K562 (cell line): ENCODE measurements at regions not wholly inside any gene's neighbourhood (a gene's known extent, or its start where the extent isn't known, plus 50 kb on each side); places are given as distances from the start of the nearest gene placed in this dataset.

Experiments
- ATAC-seq: fragments of 200-7000 bp; cut with Tn5 transposase; 3 replicates; pipeline ENCODE4 v1.9.1; 2020; ENCODE audit warnings: moderate library complexity
- BruUV-seq: library from RNA; stranded (reverse); fragments of 400-500 nt; replicated peaks from 2 replicates; lab custom pipeline; 2021; lab: Mats Ljungman, UMichigan
- CTCF ChIA-PET: fragments of 300-600 bp; formaldehyde crosslinking; extraction: SDS; loops from one replicate; lab custom pipeline; 2021; ENCODE audit warnings: low intra/inter-chr PET ratio; lab: Yijun Ruan, JAX
- POLR2A ChIA-PET: fragments of 300-600, 350-650 bp; sonication (Branson Sonifier 250); formaldehyde crosslinking; extraction: SDS; loops from one replicate; lab custom pipeline; 2021; ENCODE audit warnings: antibody characterized with exemption, inconsistent platforms; lab: Yijun Ruan, JAX
- DNase-seq, 4 experiments: peaks; one replicate each; pipeline versions ENCODE4 v3.0.0 to v3.0.0-alpha.2; 2011 to 2018; ENCODE audit warnings: low spot score in 3 of 4, mixed read lengths in 3 of 4; ENCODE audit errors: extremely low read depth in 1 of 4
- FAIRE-seq: peaks from 2 replicates; lab custom pipeline; 2011; peaks lifted over from hg19 to GRCh38; lab: Jason Lieb, UNC
- H2AFZ ChIP-seq: 2 replicates; pipeline ENCODE4 v1.6.0; 2011; ENCODE audit warnings: low read depth, low read length, control low read depth, inconsistent platforms
- H3K27ac ChIP-seq: fragments of 200-600 bp; 3 replicates; pipeline ENCODE4 v1.8.0; 2011; ENCODE audit warnings: low read depth, mild to moderate bottlenecking, control low read depth, inconsistent platforms, low read length, moderate library complexity, mixed read lengths; ENCODE audit errors: extremely low read depth
- H3K27me3 ChIP-seq, 2 experiments: fragments of 300-600 bp in 1 of 2; 2 replicates in 1 of 2; 3 replicates in 1 of 2; pipeline versions ENCODE4 v1.6.0 to v1.8.0; 2011; ENCODE audit warnings: inconsistent platforms in 2 of 2, low read length in 2 of 2, mild to moderate bottlenecking in 1 of 2, mixed read lengths in 1 of 2, moderate library complexity in 1 of 2; ENCODE audit not compliant: control insufficient read depth in 2 of 2, insufficient read depth in 2 of 2
- H3K36me3 ChIP-seq: fragments of 300-600 bp; 3 replicates; pipeline ENCODE4 v1.8.0; 2011; ENCODE audit warnings: mild to moderate bottlenecking, low read length, inconsistent platforms; ENCODE audit not compliant: control insufficient read depth, insufficient read depth
- H3K4me1 ChIP-seq, 2 experiments: fragments of 200-600 bp in 1 of 2; replicated peaks in 1 of 2; 2 replicates in 1 of 2; 3 replicates in 1 of 2; pipeline versions ENCODE4 v1.5.1 to v1.8.0; 2011; ENCODE audit warnings: inconsistent platforms in 2 of 2, low read length in 2 of 2, mild to moderate bottlenecking in 1 of 2, mixed read lengths in 1 of 2, moderate library complexity in 1 of 2; ENCODE audit not compliant: control insufficient read depth in 2 of 2, insufficient read depth in 2 of 2
- H3K4me2 ChIP-seq: 2 replicates; pipeline ENCODE4 v1.6.1; 2011; ENCODE audit warnings: low read length, control low read depth, inconsistent platforms, mixed read lengths; ENCODE audit not compliant: insufficient read depth
- H3K4me3 ChIP-seq: fragments of 200-600 bp; sonication (generic), shearing (Covaris generic); 2 replicates; pipeline ENCODE4 v1.5.1; 2016; ENCODE audit warnings: control low read depth, inconsistent platforms
- H3K79me2 ChIP-seq: fragments of 200-600 bp; 3 replicates; pipeline ENCODE4 v1.8.0; 2011; ENCODE audit warnings: low read length, inconsistent platforms; ENCODE audit not compliant: control insufficient read depth, insufficient read depth
- H3K9ac ChIP-seq, 2 experiments: 2 replicates each; pipeline versions ENCODE4 v1.6.0 to v1.6.1; 2011; ENCODE audit warnings: low read depth in 2 of 2, low read length in 2 of 2, control low read depth in 1 of 2, inconsistent platforms in 1 of 2, mild to moderate bottlenecking in 1 of 2, mixed read lengths in 1 of 2; ENCODE audit not compliant: insufficient read depth in 1 of 2
- H3K9me1 ChIP-seq: one replicate; pipeline ENCODE4 v1.6.0; 2011; ENCODE audit warnings: inconsistent platforms, mild to moderate bottlenecking, low read length, moderate library complexity; ENCODE audit not compliant: control insufficient read depth, insufficient read depth
- H3K9me3 ChIP-seq: replicated peaks from 2 replicates; pipeline ENCODE4 v1.5.1; 2011; ENCODE audit warnings: low read depth, low read length, inconsistent platforms; ENCODE audit not compliant: control insufficient read depth, insufficient read depth
- H4K20me1 ChIP-seq: replicated peaks from 2 replicates; pipeline ENCODE4 v1.6.1; 2011; ENCODE audit warnings: low read length, inconsistent platforms, mixed read lengths; ENCODE audit not compliant: control insufficient read depth, insufficient read depth
- CHD2 ChIP-seq: IDR thresholded peaks from 2 replicates; pipeline ENCODE4 v1.6.1; 2011; ENCODE audit warnings: low read depth, low read length
- ELF2 ChIP-seq: fragments of 250-450 bp; sonication (Bioruptor Pico); IDR thresholded peaks from 2 replicates; pipeline ENCODE4 v1.5.0; 2021; ENCODE audit warnings: mild to moderate bottlenecking
- KDM5B ChIP-seq: fragments of 200-600 bp; sonication (generic); IDR thresholded peaks from 2 replicates; pipeline ENCODE4 v1.6.1; 2012; ENCODE audit warnings: low read depth, mild to moderate bottlenecking, moderate library complexity, low read length, control low read depth, inconsistent platforms; ENCODE audit not compliant: insufficient replicate concordance
- MBD2 ChIP-seq: sonication (generic); IDR thresholded peaks from 2 replicates; pipeline ENCODE4 v1.6.1; 2016; ENCODE audit warnings: low read depth, borderline replicate concordance
- PHB2 ChIP-seq: fragments of 450-650 bp; IDR thresholded peaks from 2 replicates; pipeline ENCODE4 v1.6.1; 2017; ENCODE audit warnings: low read depth
- PHF8 ChIP-seq: fragments of 200-600 bp; sonication (generic); IDR thresholded peaks from 2 replicates; pipeline ENCODE4 v1.6.1; 2012; ENCODE audit warnings: mixed run types, mild to moderate bottlenecking, inconsistent platforms, low read length, moderate library complexity, borderline replicate concordance
- POLR3G ChIP-seq: IDR thresholded peaks from 2 replicates; pipeline ENCODE4 v1.6.1; 2011; ENCODE audit not compliant: insufficient read length, insufficient replicate concordance; ENCODE audit errors: extremely low read depth
- ZBTB8A ChIP-seq: fragments of 450-650 bp; IDR thresholded peaks from 2 replicates; pipeline ENCODE4 v1.6.1; 2018; ENCODE audit warnings: mild to moderate bottlenecking, moderate library complexity; ENCODE audit not compliant: partially characterized antibody
- ZFP36 ChIP-seq: fragments of 150-350 bp; IDR thresholded peaks from 2 replicates; pipeline ENCODE4 v1.6.1; 2018; ENCODE audit warnings: low read length, low read depth; ENCODE audit not compliant: partially characterized antibody
- ZNF23 ChIP-seq: fragments of 250-450 bp; sonication (Bioruptor Pico); IDR thresholded peaks from 2 replicates; pipeline ENCODE4 v1.4.0; 2020; ENCODE audit warnings: mild to moderate bottlenecking
- ZNF717 ChIP-seq: fragments of 250-450 bp; sonication (Bioruptor Pico); IDR thresholded peaks from 2 replicates; pipeline ENCODE4 v1.5.0; 2021
- WGBS: fragments of 100-300 bp; shearing (Covaris generic); methylation state at CpG from one replicate; pipeline ENCODE4 v1.1.6; 2016; ENCODE audit warnings: low coverage, mixed read lengths; ENCODE audit not compliant: insufficient coverage; ENCODE audit errors: missing lambda C conversion rate; 5-methylcytosine and 5-hydroxymethylcytosine counted together
- in situ Hi-C: fragments of 300-500 bp; cut with MboI; formaldehyde crosslinking; loops from 4 replicates; pipeline ENCODE4 v1.15.0; 2018; ENCODE audit warnings: inconsistent platforms, mixed read lengths
- intact Hi-C: fragments of 100-400 bp; cut with micrococcal nuclease; formaldehyde crosslinking; loops from 2 replicates; pipeline ENCODE4 v1.14.2; 2022
- TF ChIP-seq, protein P1 (sequence below): fragments of 250-450 bp; sonication (Bioruptor Pico); IDR thresholded peaks from 2 replicates; pipeline ENCODE4 v1.4.0; 2020; ENCODE audit warnings: borderline replicate concordance
- TF ChIP-seq, protein P2 (sequence below): sonication (generic); formaldehyde crosslinking; IDR thresholded peaks from 2 replicates; pipeline ENCODE4 v1.8.1; 2023; ENCODE audit warnings: mild to moderate bottlenecking, missing genetic modification reagents
- TF ChIP-seq, protein P3 (sequence below), 2 experiments: fragments of 450-650 bp in 1 of 2; sonication (generic) in 1 of 2; formaldehyde crosslinking; conservative IDR thresholded peaks; 2 replicates each; pipeline versions ENCODE4 v1.4.0 to v1.8.1; 2020 to 2022; ENCODE audit warnings: mild to moderate bottlenecking in 1 of 2, missing genetic modification reagents in 1 of 2

DNA sequence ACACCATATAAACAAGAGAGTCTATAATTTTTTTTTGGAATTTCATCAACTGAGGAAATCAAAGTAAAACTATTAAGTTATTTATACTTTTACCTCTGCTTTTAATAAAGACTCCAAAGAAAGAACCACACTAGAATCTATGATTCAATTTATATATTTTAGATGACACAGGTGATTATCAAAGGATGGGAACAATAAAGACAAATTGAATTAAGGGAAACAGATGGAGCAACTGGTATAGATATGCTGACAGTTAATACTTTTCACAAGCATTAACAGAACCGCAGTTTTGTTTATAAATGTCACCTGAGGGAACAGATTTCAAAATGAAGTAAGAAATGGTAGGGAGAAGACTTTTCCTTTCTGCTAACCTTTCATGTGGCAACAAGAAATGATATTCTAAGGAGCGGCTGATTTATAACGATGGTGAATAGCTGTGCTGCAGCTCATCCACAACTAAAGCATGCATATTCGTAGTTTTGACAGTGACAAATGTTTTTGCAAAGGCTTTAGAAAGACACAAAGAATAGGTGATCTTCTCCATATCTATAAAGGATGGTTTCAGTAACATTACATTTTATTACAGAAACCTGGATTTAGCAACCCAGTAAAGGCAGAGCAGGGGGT, 1502.9 kb upstream of the RAG2 start:
- no peaks in the 10 kb centered on the region for H3K9me3 ChIP-seq
- WGBS: 12% methylated on average over 4 of the region's 4 CpGs
- in situ Hi-C loops (no loop called here), intact Hi-C loops (no loop called here)
- no peak overlapping the region for H2AFZ ChIP-seq
- DNase-seq (no peak), ATAC-seq (no peak), FAIRE-seq (no peak)
- no peaks in the 10 kb centered on the region for H3K36me3 ChIP-seq
- no peak overlapping the region for H3K27ac ChIP-seq
- H3K4me3 ChIP-seq: no peak overlapping the region
- POLR2A ChIA-PET: no interaction called here
- no peak overlapping the region for H3K9ac ChIP-seq
- no peaks in the 10 kb centered on the region for H3K79me2 ChIP-seq
- H3K27me3 ChIP-seq: no peaks in the 10 kb centered on the region
- no peak for TF ChIP-seq CHD2
- no peak for TF ChIP-seq PHB2
- TF ChIP-seq, protein P1, sequence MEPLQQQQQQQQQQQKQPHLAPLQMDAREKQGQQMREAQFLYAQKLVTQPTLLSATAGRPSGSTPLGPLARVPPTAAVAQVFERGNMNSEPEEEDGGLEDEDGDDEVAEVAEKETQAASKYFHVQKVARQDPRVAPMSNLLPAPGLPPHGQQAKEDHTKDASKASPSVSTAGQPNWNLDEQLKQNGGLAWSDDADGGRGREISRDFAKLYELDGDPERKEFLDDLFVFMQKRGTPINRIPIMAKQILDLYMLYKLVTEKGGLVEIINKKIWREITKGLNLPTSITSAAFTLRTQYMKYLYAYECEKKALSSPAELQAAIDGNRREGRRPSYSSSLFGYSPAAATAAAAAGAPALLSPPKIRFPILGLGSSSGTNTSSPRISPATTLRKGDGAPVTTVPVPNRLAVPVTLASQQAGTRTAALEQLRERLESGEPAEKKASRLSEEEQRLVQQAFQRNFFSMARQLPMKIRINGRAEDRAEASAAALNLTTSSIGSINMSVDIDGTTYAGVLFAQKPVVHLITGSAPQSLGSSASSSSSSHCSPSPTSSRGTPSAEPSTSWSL (CRISPR knock-in tag): no peak
- no peak for TF ChIP-seq ZNF717 (CRISPR knock-in tag)
- TF ChIP-seq, protein P2, sequence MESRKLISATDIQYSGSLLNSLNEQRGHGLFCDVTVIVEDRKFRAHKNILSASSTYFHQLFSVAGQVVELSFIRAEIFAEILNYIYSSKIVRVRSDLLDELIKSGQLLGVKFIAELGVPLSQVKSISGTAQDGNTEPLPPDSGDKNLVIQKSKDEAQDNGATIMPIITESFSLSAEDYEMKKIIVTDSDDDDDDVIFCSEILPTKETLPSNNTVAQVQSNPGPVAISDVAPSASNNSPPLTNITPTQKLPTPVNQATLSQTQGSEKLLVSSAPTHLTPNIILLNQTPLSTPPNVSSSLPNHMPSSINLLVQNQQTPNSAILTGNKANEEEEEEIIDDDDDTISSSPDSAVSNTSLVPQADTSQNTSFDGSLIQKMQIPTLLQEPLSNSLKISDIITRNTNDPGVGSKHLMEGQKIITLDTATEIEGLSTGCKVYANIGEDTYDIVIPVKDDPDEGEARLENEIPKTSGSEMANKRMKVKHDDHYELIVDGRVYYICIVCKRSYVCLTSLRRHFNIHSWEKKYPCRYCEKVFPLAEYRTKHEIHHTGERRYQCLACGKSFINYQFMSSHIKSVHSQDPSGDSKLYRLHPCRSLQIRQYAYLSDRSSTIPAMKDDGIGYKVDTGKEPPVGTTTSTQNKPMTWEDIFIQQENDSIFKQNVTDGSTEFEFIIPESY (CRISPR knock-in tag): no peak
- TF ChIP-seq ZFP36: no peak
- TF ChIP-seq MBD2: no peak
- TF ChIP-seq, protein P3, sequence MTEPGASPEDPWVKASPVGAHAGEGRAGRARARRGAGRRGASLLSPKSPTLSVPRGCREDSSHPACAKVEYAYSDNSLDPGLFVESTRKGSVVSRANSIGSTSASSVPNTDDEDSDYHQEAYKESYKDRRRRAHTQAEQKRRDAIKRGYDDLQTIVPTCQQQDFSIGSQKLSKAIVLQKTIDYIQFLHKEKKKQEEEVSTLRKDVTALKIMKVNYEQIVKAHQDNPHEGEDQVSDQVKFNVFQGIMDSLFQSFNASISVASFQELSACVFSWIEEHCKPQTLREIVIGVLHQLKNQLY (CRISPR knock-in tag; conservative IDR thresholded peaks at IDR 0.05): no peak
- TF ChIP-seq ZNF23 (CRISPR knock-in tag): no peak
- TF ChIP-seq KDM5B: no peak
- TF ChIP-seq PHF8: no peak
- no peak for TF ChIP-seq ELF2 (CRISPR knock-in tag)
- TF ChIP-seq ZBTB8A: no peak
- TF ChIP-seq POLR3G: no peak
- CTCF ChIA-PET: no interaction called here
- H4K20me1 ChIP-seq: no peaks in the 10 kb centered on the region
- BruUV-seq: no TSS peak
- H3K4me1 ChIP-seq: no peaks in the 10 kb centered on the region
- H3K9me1 ChIP-seq: no peaks in the 10 kb centered on the region
- no peak overlapping the region for H3K4me2 ChIP-seq
